ENCODE measurements at regions not wholly inside any gene's neighbourhood (a gene's known extent, or its start where the extent isn't known, plus 50 kb on each side); places are given as distances from the start of the nearest gene placed in this dataset.

- Histone ChIP-seq H3K27ac (no peak overlapping the region), H3K9me3 (no peaks in the 10 kb centered on the region), H3K4me1 (replicated peaks) (no peaks in the 10 kb centered on the region), H3K36me3 (no peaks in the 10 kb centered on the region), H3K4me3 (no peak overlapping the region), H3K27me3 (replicated peaks; ENCODE audit: insufficient read depth) (no peaks in the 10 kb centered on the region)
- no peak for DNase-seq (ENCODE audit: low spot score)
- TF ChIP-seq CTCF (IDR thresholded peaks at IDR 0.05): no peak
- TF ChIP-seq POLR2AphosphoS5 (IDR thresholded peaks at IDR 0.05): no peak
- TF ChIP-seq POLR2A (IDR thresholded peaks at IDR 0.05): no peak
- intact Hi-C loops (cut with DNase I): no loop called here
- 85% methylated on average over 2 of the region's 2 CpGs for WGBS
These were observed 1827.0 kb downstream of the C4orf33 start for GRCh38 chr4:130922955-130923354.

GRCh38 chr4:130955520-130955919 lies 1859.6 kb downstream of the C4orf33 start:
- H3K27me3 ChIP-seq (replicated peaks; ENCODE audit: insufficient read depth): no peaks in the 10 kb centered on the region
- DNase-seq (ENCODE audit: low spot score): no peak
- H3K4me3 ChIP-seq: no peak overlapping the region
- no peaks in the 10 kb centered on the region for H3K9me3 ChIP-seq
- intact Hi-C loops (cut with DNase I): no loop called here
- TF ChIP-seq POLR2A (IDR thresholded peaks at IDR 0.05) (no peak), CTCF (IDR thresholded peaks at IDR 0.05) (no peak)
- WGBS: 90% methylated on average over 1 of the region's 1 CpG
- H3K27ac ChIP-seq: no peak overlapping the region
- no peaks in the 10 kb centered on the region for H3K36me3 ChIP-seq
- H3K4me1 ChIP-seq (replicated peaks): no peaks in the 10 kb centered on the region

GRCh38 chr4:130985371-130985770 lies 1889.4 kb downstream of the C4orf33 start:
- Histone ChIP-seq H3K36me3 (no peaks in the 10 kb centered on the region), H3K9me3 (no peaks in the 10 kb centered on the region), H3K27me3 (replicated peaks; ENCODE audit: insufficient read depth) (no peaks in the 10 kb centered on the region), H3K27ac (no peak overlapping the region), H3K4me3 (no peak overlapping the region), H3K4me1 (replicated peaks) (no peaks in the 10 kb centered on the region)
- no peak for DNase-seq (ENCODE audit: low spot score)
- TF ChIP-seq CTCF (IDR thresholded peaks at IDR 0.05): no peak
- no peak for TF ChIP-seq POLR2AphosphoS5 (IDR thresholded peaks at IDR 0.05)
- TF ChIP-seq POLR2A (IDR thresholded peaks at IDR 0.05): no peak
- intact Hi-C loops (cut with DNase I): no loop called here
- 73% methylated on average over 4 of the region's 4 CpGs for WGBS

- Histone ChIP-seq H3K27me3 (replicated peaks; ENCODE audit: insufficient read depth) (no peaks in the 10 kb centered on the region), H3K36me3 (no peaks in the 10 kb centered on the region), H3K27ac (no peak overlapping the region), H3K9me3 (no peaks in the 10 kb centered on the region), H3K4me3 (no peak overlapping the region), H3K4me1 (replicated peaks) (no peaks in the 10 kb centered on the region)
- WGBS: 33% methylated on average over 2 of the region's 2 CpGs
- intact Hi-C loops (cut with DNase I): no loop called here
- TF ChIP-seq POLR2A (IDR thresholded peaks at IDR 0.05) (no peak), CTCF (IDR thresholded peaks at IDR 0.05) (no peak), POLR2AphosphoS5 (IDR thresholded peaks at IDR 0.05) (no peak)
- no peak for DNase-seq (ENCODE audit: low spot score)
These were observed 1900.0 kb downstream of the C4orf33 start for GRCh38 chr4:130995988-130996387.

- Histone ChIP-seq H3K27ac (no peak overlapping the region), H3K4me3 (no peak overlapping the region), H3K36me3 (no peaks in the 10 kb centered on the region), H3K27me3 (replicated peaks; ENCODE audit: insufficient read depth) (no peaks in the 10 kb centered on the region), H3K9me3 (no peaks in the 10 kb centered on the region), H3K4me1 (replicated peaks) (no peaks in the 10 kb centered on the region)
- no peak for TF ChIP-seq POLR2AphosphoS5 (IDR thresholded peaks at IDR 0.05)
- TF ChIP-seq CTCF (IDR thresholded peaks at IDR 0.05): no peak
- TF ChIP-seq POLR2A (IDR thresholded peaks at IDR 0.05): no peak
- intact Hi-C loops (cut with DNase I): no loop called here
- no peak for DNase-seq (ENCODE audit: low spot score)
These were observed 1905.4 kb downstream of the C4orf33 start for GRCh38 chr4:131001371-131001770.
